HEK293T (cell line): ENCODE measurements at regions not wholly inside any gene's neighbourhood (a gene's known extent, or its start where the extent isn't known, plus 50 kb on each side); places are given as distances from the start of the nearest gene placed in this dataset.

Experiments
- CTCF ChIA-PET: fragments of 350-600 bp; formaldehyde crosslinking; extraction: SDS; loops from one replicate; lab custom pipeline; 2021; ENCODE audit warnings: antibody characterized with exemption, inconsistent platforms; lab: Yijun Ruan, JAX
- POLR2A ChIA-PET: fragments of 350-600 bp; formaldehyde crosslinking; extraction: SDS; loops from one replicate; lab custom pipeline; 2020; ENCODE audit warnings: antibody characterized with exemption, inconsistent platforms; lab: Yijun Ruan, JAX
- DNase-seq: peaks from one replicate; pipeline ENCODE4 v3.0.0; 2012; ENCODE audit warnings: mixed read lengths; ENCODE audit errors: extremely low spot score
- BHLHE40 ChIP-seq: fragments of 450-650 bp; IDR thresholded peaks from 2 replicates; pipeline ENCODE4 v1.6.1; 2016; ENCODE audit warnings: mild to moderate bottlenecking, moderate library complexity, borderline replicate concordance
- CTBP1 ChIP-seq: fragments of 450-650 bp; IDR thresholded peaks from 2 replicates; pipeline ENCODE4 v1.6.1; 2016; ENCODE audit warnings: borderline replicate concordance
- ELF4 ChIP-seq: fragments of 450-650 bp; IDR thresholded peaks from 2 replicates; pipeline ENCODE4 v1.6.1; 2017; ENCODE audit warnings: antibody characterized with exemption
- FOXA1 ChIP-seq: fragments of 450-650 bp; IDR thresholded peaks from 2 replicates; pipeline ENCODE4 v1.6.1; 2016; ENCODE audit warnings: mild to moderate bottlenecking
- FOXK2 ChIP-seq: fragments of 450-650 bp; IDR thresholded peaks from 2 replicates; pipeline ENCODE4 v1.6.1; 2016; ENCODE audit warnings: mild to moderate bottlenecking
- FOXM1 ChIP-seq: fragments of 450-650 bp; IDR thresholded peaks from 2 replicates; pipeline ENCODE4 v1.6.1; 2017; ENCODE audit warnings: mild to moderate bottlenecking, borderline replicate concordance
- HDGF ChIP-seq: fragments of 450-650 bp; IDR thresholded peaks from 2 replicates; pipeline ENCODE4 v1.6.1; 2017; ENCODE audit warnings: antibody characterized with exemption, borderline replicate concordance
- LEF1 ChIP-seq: fragments of 450-650 bp; IDR thresholded peaks from 2 replicates; pipeline ENCODE4 v1.6.1; 2017; ENCODE audit warnings: mild to moderate bottlenecking, borderline replicate concordance
- NFRKB ChIP-seq: fragments of 450-650 bp; IDR thresholded peaks from 2 replicates; pipeline ENCODE4 v1.6.1; 2016; ENCODE audit warnings: mild to moderate bottlenecking, moderate library complexity
- PKNOX1 ChIP-seq: fragments of 450-650 bp; IDR thresholded peaks from 2 replicates; pipeline ENCODE4 v1.6.1; 2016
- TARDBP ChIP-seq: fragments of 450-650 bp; IDR thresholded peaks from 2 replicates; pipeline ENCODE4 v1.6.1; 2016

DNA sequence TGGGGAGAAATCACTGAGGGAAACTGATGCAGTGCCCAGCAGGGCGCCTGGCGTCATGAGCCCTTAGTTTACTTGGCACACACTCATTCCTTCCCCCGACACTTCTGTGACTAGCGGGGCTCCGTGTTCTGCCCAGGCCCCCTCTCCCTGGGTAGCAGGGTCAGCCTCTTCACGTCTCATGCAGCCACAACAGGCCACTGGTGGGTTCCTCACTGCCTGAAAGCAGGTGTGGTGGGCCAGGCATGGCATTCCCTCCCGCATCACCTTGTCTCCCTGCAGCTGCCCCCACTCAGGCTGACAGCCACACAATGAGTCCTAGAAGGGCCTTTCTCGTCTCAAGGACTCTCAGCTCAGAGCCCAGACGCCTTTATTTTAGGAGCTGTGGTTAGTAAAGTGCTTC lies 51.1 kb upstream of the CPLX2 start:
- TF ChIP-seq HDGF, result no peak
- TF ChIP-seq LEF1, result no peak
- no peak for TF ChIP-seq FOXA1
- no peak for TF ChIP-seq TARDBP
- no peak for TF ChIP-seq FOXK2
- no peak for TF ChIP-seq BHLHE40
- no peak for TF ChIP-seq FOXM1
- TF ChIP-seq CTBP1, result no peak
- no peak for TF ChIP-seq ELF4
- TF ChIP-seq NFRKB, result no peak
- no peak for TF ChIP-seq PKNOX1
- DNase-seq, result no peak
- CTCF ChIA-PET, result no interaction called here
- POLR2A ChIA-PET, result no interaction called here
